Stimulated activated CD4-positive, alpha-beta T cell treated with anti-CD3 and anti-CD28 coated beads, Interleukin-2, amount 100 ng/mL, for 48 hours (primary cell): ENCODE measurements at regions not wholly inside any gene's neighbourhood (a gene's known extent, or its start where the extent isn't known, plus 50 kb on each side); places are given as distances from the start of the nearest gene placed in this dataset.

ENCODE experiments used
- DNase-seq, 2 donors: peaks; one replicate each; pipeline ENCODE4 v3.0.0-alpha.2; 2020

DNA sequence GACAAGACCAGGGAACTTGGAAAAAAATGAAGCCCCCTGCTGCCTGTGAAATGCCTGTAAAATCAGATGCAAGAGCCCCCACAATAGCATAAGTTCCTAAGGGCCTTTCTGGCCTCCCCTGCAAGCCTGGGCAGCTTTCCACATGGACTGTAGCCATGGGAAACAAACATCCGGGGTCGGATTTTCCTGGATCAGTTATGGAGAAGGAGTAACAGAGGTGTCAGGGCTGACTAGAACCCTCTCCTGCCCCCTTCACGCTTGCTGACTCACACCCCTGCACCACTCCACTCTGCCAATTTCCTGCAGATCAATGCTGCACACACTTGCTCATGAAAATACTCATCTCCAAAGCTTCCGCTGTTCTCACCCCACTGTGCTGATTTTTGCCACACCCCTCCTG is 258.6 kb downstream of the CBLN1 start:
- no peak for DNase-seq

DNA sequence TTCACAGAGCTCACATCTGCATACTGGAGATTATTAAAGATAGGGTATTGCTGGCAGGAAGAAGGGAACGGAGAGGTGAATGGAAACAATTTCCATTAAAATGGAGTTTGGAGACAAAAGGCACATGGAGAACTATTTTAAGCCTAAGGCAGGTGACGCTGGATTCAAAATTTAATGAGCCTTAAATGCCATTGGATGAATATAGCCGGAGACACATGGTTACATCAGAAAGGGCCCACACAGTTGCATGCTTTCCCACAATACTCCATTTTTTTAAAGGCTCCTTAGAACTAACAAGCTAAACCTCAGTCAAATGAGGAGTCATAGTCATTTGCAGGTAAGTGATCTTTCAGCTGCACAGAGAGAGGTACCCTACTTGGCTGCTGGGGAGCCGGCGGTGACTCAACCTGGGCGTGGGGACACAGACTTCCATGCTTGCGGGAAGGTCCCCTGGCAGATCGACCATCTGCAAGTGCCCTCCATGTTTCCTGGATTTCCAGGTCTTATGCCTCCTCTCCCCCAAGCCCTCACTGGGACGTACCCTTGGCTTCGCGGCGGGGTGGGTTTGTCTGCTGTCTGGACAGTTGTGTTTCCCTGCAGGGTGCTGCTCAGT is 259.2 kb downstream of the CBLN1 start:
- no peak for DNase-seq

DNA sequence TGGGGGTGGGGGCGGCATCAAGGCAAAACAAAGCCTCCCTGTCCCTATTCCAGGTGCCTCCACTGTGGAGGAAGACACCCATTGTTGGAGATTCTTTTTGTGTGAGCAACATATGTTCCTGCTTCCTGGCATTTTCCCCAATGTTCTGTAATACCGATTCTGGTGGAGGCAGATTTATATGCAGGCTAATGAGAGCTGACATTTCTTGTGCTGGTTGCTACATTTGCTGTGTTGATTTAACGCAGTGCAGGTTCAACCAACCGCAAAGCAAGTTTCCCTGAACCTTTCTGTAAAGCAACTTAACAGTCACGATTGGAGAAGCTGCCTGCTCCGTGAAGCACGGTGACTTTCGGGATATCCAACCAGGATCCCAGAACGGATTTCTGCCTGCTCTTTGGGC is 260.5 kb downstream of the CBLN1 start:
- DNase-seq, result no peak

GRCh38 chr16:49020436-49020835 is 261.2 kb downstream of the CBLN1 start:
- DNase-seq, result no peak

DNA sequence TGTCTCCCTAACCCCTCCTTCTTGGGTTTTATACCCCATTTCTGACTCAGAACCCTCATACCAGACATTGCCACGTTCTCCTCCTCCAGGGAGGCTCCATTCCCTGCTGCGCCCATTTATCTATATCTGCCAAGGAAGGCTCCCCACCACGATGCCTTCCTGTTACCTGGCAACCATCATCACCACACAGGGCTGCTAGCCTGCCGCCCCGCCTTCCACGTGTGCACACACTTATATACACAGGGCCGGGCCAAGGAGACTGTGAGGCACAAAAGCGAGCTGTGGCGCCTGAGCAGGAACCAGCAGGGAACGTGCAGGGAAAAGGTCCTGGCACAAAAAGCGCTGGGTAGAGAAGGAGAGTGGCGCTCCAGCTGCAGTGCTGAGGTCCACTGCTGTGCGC is 261.8 kb downstream of the CBLN1 start:
- DNase-seq, result no peak

DNA sequence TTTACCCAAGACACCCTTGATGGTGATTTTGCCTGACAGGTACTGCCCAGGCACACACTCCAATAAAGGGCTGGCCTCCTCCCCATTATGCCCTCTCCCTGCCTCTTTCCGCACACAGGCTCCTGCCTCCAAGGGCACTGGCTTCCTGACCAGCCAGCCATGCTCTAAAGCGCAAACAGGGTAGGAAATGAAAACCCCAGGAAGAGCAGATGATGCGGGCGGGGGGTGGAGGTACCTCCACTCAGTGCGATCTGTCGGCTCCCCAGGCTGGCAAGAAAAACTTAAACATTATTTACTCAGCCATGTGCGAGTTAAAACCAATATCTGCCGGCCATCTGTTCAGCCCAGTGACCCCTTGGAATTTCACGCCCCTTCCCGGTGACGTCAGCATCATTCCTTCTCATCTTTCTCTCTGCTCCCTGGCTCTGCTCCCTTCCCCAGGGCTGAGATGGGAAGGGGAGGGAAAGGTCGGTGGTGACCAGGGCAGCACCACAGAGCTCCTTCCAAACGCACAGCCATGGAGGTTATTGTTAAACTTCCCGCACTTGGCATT is 262.5 kb downstream of the CBLN1 start:
- DNase-seq, result no peak

GRCh38 chr16:49018259-49018931 is 263.2 kb downstream of the CBLN1 start:
- no peak for DNase-seq

- DNase-seq, result no peak
These were observed 264.1 kb downstream of the CBLN1 start for GRCh38 chr16:49017501-49017900.

DNA sequence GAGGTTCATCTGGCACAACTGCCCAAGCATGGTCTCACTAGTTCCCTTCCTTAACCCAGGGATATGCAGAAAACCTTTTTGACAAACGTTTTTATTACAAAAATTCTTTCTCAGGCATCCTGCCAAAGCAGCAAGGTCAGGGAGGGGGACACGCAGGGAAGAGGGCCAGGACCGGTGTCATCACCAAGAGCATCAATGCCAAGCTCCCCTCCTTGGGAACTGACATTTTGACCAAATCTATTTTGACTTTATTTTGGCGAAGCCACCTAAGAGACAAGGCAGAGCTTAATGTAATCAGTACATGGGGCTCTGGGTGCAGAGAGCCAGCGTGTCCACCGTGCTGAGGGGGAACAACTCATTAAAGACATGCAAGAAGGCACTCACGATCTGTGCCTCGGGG is 265.2 kb downstream of the CBLN1 start:
- no peak for DNase-seq

- DNase-seq, result no peak
These were observed 266.4 kb downstream of the CBLN1 start for GRCh38 chr16:49015225-49015592.

DNA sequence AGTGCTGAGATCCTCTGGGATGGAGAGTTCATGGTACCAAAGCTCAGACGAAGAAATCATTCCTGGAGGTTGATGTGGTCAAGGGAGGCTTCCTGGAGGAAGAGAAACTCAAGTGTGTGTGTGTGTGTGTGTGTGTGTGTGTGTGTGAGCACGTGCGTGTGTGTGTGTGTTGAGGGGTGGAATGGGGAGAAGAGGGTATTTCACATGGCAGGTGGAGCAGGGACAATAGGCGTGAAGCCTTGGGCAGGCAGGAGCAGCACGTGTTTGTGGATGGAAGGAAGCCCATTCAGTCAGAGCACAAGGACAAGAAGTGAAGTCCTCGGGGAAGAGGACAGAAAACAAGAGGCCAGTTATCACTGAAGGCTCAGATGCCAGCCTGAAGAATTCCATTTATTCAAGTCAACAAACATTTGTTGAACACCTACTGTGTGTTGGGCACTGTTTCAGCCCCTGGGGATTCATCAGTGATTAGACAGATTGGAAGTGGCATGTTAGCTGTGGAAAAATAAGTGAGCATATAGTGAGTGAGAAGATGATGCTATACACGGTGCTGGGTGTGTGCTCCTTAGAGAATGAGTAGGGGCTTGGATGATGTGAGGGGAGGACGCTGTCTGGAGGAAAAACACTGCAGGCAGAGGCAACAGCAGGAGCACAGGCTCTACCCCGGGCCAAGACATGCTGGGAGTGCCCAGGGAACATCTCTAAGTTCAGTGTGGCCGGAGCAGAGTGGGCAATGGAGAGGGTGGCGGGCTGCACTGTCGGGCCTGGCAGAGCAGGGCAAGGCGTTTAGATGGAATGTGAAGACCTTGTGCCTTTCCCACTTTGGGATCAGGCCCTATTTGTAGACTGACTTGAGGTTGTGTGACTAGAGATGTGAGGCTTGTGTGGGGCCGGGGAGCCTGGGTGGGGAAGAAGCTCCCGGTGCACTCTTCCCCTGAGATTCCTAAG is 267.1 kb downstream of the CBLN1 start:
- DNase-seq, result no peak

DNA sequence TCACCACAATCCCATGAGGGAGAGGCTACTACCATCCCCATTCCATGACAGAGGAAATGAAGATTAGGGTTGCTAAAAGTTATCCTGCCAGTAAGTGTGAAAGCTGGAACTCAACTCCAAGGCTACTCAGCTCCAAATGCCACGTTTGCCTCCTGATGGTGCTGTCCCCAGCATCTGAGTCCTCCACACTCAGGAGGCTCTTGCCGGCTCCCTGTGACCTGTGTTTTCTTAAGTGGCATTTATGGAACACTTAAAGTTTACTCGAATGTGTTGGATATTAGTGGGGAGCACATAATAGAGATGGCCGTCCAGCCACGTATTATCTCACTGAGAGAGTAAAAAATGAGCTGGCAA is 267.9 kb downstream of the CBLN1 start:
- no peak for DNase-seq

DNA sequence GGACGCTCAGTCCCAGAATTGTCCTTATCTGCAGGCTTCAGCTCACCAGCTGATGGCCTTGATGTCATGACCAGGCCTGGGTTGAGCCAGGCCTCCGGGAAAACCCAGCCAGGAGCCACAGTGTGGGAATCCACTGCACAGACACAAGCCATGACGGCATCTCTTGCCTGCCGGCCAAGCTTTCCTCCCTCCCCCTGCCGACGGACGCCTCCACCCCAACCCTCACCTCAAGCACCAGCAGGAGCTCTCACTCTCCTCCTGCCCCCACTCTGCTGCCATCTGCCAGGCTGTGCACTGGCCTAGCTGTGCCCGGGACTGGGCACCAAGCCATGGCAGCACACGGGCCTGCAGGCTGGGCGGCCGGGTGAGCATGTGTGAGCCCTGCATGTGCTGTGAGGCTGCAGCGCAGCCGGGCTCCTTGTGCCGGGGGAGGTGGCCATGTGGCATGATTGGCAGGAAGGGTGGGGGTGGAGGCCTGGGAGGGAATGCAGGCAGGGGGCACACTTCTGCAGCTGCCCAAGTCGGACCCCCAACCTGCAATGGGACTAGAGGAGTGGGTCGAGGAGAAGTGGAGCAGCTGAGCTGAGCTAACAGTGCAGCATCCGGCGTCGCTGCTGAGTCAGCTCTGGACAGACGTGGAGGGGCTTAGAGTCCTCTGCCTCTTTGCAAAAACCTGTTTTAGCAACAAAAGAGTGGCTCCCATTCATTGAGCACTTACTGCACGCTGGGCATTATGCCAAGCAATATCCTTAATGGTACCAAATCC is 268.5 kb downstream of the CBLN1 start:
- DNase-seq, result no peak

- no peak for DNase-seq
These were observed 269.7 kb downstream of the CBLN1 start for GRCh38 chr16:49011901-49012300.

DNA sequence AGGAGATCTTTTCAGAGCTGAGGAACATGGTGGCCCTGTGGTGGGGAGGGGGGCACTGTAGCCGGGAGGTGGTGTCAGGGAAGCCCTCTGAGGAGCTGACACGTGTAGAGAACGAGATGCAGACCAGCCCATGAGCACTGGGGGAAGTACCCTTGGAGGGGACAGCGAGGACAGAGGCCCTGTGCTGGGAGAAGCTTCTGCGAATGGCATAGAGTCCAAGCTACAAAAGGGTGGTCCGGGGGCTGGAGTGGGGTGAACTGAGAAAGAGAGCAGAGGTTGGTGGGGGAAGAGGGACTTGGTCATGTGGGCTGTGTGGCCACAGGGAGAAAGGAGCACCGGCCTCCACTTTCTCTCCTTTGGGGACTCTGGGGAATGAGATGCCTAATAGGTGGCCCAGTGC is 270.8 kb downstream of the CBLN1 start:
- no peak for DNase-seq

- DNase-seq, result no peak
These were observed 271.2 kb downstream of the CBLN1 start for GRCh38 chr16:49010396-49010795.

DNA sequence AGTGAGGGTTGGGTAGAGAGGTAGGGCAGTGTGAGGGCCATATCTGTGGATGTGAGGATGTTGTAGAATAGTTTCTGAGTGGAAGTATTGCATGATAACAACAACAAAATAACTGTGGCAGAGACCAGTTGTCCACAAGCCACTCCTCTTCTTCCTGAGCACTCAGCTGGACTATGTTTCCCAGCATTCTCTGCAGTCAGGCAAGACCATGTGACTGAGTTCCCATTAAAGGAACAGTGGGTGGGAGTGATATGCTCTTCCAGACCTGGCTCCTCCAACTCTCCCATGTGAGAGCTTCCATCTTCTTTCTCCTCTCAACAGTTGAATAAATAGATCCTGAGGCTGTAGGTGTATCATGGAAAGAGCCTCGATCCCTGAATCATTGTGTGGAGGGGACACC is 272.4 kb downstream of the CBLN1 start:
- no peak for DNase-seq

DNA sequence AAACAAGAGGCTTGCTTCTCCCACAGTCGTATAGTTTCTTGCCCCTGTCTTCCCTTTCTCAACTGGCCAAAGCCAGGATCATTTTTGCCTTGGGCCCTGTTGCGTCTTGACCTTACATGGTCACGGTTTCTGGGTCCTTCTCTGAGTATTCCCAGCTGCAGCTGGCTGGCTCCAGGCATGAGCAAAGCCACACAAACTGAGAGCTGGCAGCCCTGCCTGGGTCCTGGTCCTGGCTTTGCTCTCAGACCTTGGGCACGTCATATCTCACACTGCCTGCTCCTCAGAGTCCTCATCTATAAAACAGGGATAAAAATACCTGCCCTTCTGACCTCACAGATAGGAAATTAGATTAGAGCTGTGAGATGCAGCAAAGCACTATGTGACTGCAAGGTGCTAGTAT is 277.6 kb downstream of the CBLN1 start:
- no peak for DNase-seq

- DNase-seq, result no peak
These were observed 278.6 kb downstream of the CBLN1 start for GRCh38 chr16:49003022-49003421.

DNA sequence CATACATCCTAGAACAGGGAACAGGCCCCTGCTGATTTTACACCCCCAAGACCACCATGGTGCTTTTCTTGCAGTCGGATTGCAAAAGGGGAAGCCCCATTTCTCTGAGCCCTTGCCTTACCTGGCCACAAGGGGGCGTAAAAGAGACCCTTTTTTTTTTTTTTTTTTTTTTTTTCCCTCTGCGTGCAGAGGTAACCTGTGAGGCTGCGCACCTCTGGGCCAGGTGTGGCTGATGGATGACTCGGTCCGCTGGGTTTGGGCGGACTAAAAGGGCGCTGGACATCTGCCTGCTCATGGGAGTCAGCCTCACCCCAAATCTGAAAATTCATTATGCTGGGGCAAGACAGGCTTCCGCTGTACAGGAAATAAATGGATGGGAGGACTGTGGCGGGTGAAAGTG is 281.0 kb downstream of the CBLN1 start:
- DNase-seq, result no peak

DNA sequence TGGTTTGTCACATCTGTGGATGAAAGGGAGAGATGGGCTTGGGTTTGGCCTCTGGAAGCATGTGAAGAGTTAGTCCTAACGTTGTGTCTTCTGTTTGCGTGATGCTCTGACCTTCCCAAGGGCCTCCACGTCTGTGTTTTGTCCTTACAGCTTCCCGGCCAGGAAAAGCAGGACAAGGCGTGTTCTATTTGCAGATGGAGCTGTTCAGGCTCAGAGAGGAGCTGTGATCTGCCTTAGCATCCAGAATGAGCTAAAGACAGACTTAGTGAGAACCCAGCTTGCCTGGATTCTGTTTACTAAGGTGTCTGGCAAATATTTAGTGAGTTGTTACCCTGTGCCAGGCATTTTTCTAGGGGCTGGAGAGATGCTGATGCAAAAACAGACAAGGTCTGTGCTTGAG is 282.1 kb downstream of the CBLN1 start:
- no peak for DNase-seq

- DNase-seq, result no peak
These were observed 282.6 kb downstream of the CBLN1 start for GRCh38 chr16:48999044-48999443.

DNA sequence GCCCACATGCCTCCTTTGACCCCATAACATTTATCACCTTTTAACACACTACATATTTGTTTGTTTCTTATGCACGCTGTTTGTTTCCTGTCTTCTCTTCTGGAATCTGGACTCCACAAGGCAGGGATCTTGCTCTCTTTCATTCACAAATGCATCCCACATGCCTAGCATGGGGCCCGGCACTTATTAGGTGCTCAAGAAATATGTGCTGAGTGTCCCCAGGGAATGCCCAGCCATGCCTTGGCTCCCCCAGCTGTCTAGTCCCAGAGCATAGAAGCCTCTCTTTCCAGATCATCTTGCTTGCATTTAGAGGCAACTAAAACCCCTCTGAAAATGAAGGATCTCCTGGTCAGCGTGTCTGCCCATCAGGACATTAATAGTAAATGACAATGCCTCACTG is 283.7 kb downstream of the CBLN1 start:
- no peak for DNase-seq
